Superior temporal gyrus (tissue), 1 donor: ENCODE measurements at regions not wholly inside any gene's neighbourhood (a gene's known extent, or its start where the extent isn't known, plus 50 kb on each side); places are given as distances from the start of the nearest gene placed in this dataset.
A peak's percentile ranks its signal among the peaks of the same experiment; 100 is the strongest.

Experiments used
- DNase-seq: peaks from one replicate; pipeline ENCODE4 v3.0.0-alpha.2; 2016; ENCODE audit errors: extremely low spot score

- no peak for DNase-seq
Measured at GRCh38 chr6:12383448-12383847, 93.3 kb downstream of the EDN1 start.

- DNase-seq, result no peak
Measured at GRCh38 chr6:12384357-12384912, 94.3 kb downstream of the EDN1 start.

GRCh38 chr6:12385316-12385715 is 95.2 kb downstream of the EDN1 start:
- DNase-seq, result no peak

- no peak for DNase-seq
Measured at GRCh38 chr6:12386816-12387215, 96.7 kb downstream of the EDN1 start.

- DNase-seq, result no peak
Measured at GRCh38 chr6:12391472-12391871, 101.3 kb downstream of the EDN1 start.

- no peak for DNase-seq
Measured at GRCh38 chr6:12392490-12392889, 102.3 kb downstream of the EDN1 start.

GRCh38 chr6:12393100-12393499 is 102.9 kb downstream of the EDN1 start:
- DNase-seq, result no peak

- no peak for DNase-seq
Measured at GRCh38 chr6:12394170-12394569, 104.0 kb downstream of the EDN1 start.

GRCh38 chr6:12395898-12396297 is 105.7 kb downstream of the EDN1 start:
- peak; percentile 26 for DNase-seq

GRCh38 chr6:12401200-12401599 is 111.0 kb downstream of the EDN1 start:
- no peak for DNase-seq

GRCh38 chr6:12403201-12403826 is 113.2 kb downstream of the EDN1 start:
- DNase-seq, result no peak

- DNase-seq, result no peak
Measured at GRCh38 chr6:12403947-12404647, 113.9 kb downstream of the EDN1 start.

- DNase-seq, result no peak
Measured at GRCh38 chr6:12404651-12405050, 114.5 kb downstream of the EDN1 start.

- no peak for DNase-seq
Measured at GRCh38 chr6:12408752-12409151, 118.6 kb downstream of the EDN1 start.

- no peak for DNase-seq
Measured at GRCh38 chr6:12410946-12411345, 120.8 kb downstream of the EDN1 start.

- DNase-seq, result no peak
Measured at GRCh38 chr6:12414096-12414675, 124.0 kb downstream of the EDN1 start.

- DNase-seq, result no peak
Measured at GRCh38 chr6:12415980-12416598, 125.9 kb downstream of the EDN1 start.

- DNase-seq, result no peak
Measured at GRCh38 chr6:12417191-12417590, 127.0 kb downstream of the EDN1 start.

GRCh38 chr6:12418946-12419345 is 128.8 kb downstream of the EDN1 start:
- DNase-seq, result no peak

GRCh38 chr6:12419631-12420272 is 129.6 kb downstream of the EDN1 start:
- DNase-seq, result no peak

GRCh38 chr6:12420626-12421025 is 130.5 kb downstream of the EDN1 start:
- no peak for DNase-seq

GRCh38 chr6:12421596-12421995 is 131.4 kb downstream of the EDN1 start:
- no peak for DNase-seq
